Muscle layer of duodenum (tissue), 2 donors: ENCODE measurements at regions not wholly inside any gene's neighbourhood (a gene's known extent, or its start where the extent isn't known, plus 50 kb on each side); places are given as distances from the start of the nearest gene placed in this dataset.
"Not testable (repeated sequence)": the region's sequence is repeated elsewhere in the genome, so short reads cannot be mapped to it uniquely, and the experiment has no call there.

ENCODE experiments used
- H3K27ac ChIP-seq: one replicate; pipeline ENCODE4 v1.7.0; 2013; ENCODE audit warnings: mild to moderate bottlenecking, low read length
- H3K27me3 ChIP-seq: one replicate; pipeline ENCODE4 v1.7.0; 2013; ENCODE audit warnings: low read depth, mild to moderate bottlenecking, control low read depth, low read length
- H3K36me3 ChIP-seq, 2 donors: one replicate each; pipeline ENCODE4 v1.7.0; 2013; ENCODE audit warnings: low read length in 2 of 2, control low read depth in 1 of 2, mild to moderate bottlenecking in 1 of 2; ENCODE audit not compliant: insufficient read depth in 2 of 2, control insufficient read depth in 1 of 2
- H3K4me1 ChIP-seq, 2 donors: one replicate each; pipeline ENCODE4 v1.7.0; 2013; ENCODE audit warnings: low read length in 2 of 2, mild to moderate bottlenecking in 2 of 2, control low read depth in 1 of 2, moderate library complexity in 1 of 2; ENCODE audit not compliant: insufficient read depth in 2 of 2, control insufficient read depth in 1 of 2
- H3K4me3 ChIP-seq, 2 donors: one replicate each; pipeline ENCODE4 v1.7.0; 2013; ENCODE audit warnings: low read length in 2 of 2, low read depth in 1 of 2, mild to moderate bottlenecking in 1 of 2
- H3K9me3 ChIP-seq, 2 donors: one replicate each; pipeline ENCODE4 v1.7.0; 2013; ENCODE audit warnings: low read length in 2 of 2, control low read depth in 1 of 2, mild to moderate bottlenecking in 1 of 2; ENCODE audit not compliant: control insufficient read depth in 1 of 2
- donor health status: healthy.

DNA sequence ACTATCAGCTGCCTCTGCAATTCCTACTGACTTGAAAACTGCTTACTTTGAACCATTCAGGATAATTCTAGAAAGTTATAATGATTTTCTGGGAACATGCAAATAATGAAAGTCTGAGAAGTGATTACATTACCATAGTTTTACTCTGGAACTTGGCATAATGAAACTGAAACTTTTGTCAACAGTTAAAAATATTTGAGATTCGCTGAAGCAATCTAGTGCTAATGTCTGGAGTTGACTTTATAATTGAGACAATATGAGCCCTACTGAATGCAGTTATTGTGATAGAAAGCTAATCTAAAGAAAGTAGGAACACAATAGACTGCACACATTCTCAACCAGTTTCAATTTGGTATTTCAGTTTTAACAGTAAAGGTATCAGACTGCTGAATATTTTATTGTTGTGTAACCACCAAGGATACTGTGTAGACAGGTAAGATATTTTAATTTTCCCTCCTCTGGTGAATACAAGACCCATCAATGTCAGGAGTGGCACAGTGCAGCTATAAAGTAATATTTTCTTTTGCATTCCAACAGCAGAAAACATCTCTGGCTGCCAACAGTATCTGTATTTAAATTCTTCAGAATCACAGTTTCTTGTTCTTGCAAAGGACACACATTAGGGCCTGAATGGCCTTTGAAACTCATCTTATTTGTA is 483.5 kb downstream of the ATP23 start:
- H3K27ac ChIP-seq, result peak overlapping the region; percentile 52
- H3K4me3 ChIP-seq, result no peak overlapping the region

GRCh38 chr12:58425481-58426392 is 484.4 kb downstream of the ATP23 start:
- Histone ChIP-seq H3K27me3 (no peaks in the 10 kb centered on the region), H3K27ac (peak overlapping the region; percentile 62), H3K9me3 (no peaks in the 10 kb centered on the region), H3K4me1 (no peaks in the 10 kb centered on the region), H3K4me3 (peak overlapping the region in 1 of 2 donors; percentile 17), H3K36me3 (no peaks in the 10 kb centered on the region)

More for the DNA sequence above, 483.5 kb downstream of the ATP23 start:
- Histone ChIP-seq H3K9me3 (no peaks in the 10 kb centered on the region), H3K4me1 (no peaks in the 10 kb centered on the region), H3K36me3 (no peaks in the 10 kb centered on the region), H3K27me3 (no peaks in the 10 kb centered on the region)

GRCh38 chr12:58426437-58426836 is 485.1 kb downstream of the ATP23 start:
- H3K4me1 ChIP-seq, H3K27me3 ChIP-seq, H3K36me3 ChIP-seq, H3K4me3 ChIP-seq, H3K27ac ChIP-seq, H3K9me3 ChIP-seq: not testable (repeated sequence)

GRCh38 chr12:58433959-58434358 is 486.3 kb downstream of the LRIG3 start:
- no peaks in the 10 kb centered on the region for H3K36me3 ChIP-seq
- H3K4me1 ChIP-seq, result no peaks in the 10 kb centered on the region
- H3K27me3 ChIP-seq, result no peaks in the 10 kb centered on the region
- no peak overlapping the region for H3K4me3 ChIP-seq
- H3K9me3 ChIP-seq, result no peaks in the 10 kb centered on the region
- no peak overlapping the region for H3K27ac ChIP-seq

- Histone ChIP-seq H3K36me3 (no peaks in the 10 kb centered on the region), H3K27ac (no peak overlapping the region), H3K9me3 (no peaks in the 10 kb centered on the region), H3K4me3 (no peak overlapping the region), H3K4me1 (no peaks in the 10 kb centered on the region), H3K27me3 (no peaks in the 10 kb centered on the region)
Measured at GRCh38 chr12:58434726-58435125, 485.6 kb downstream of the LRIG3 start.

DNA sequence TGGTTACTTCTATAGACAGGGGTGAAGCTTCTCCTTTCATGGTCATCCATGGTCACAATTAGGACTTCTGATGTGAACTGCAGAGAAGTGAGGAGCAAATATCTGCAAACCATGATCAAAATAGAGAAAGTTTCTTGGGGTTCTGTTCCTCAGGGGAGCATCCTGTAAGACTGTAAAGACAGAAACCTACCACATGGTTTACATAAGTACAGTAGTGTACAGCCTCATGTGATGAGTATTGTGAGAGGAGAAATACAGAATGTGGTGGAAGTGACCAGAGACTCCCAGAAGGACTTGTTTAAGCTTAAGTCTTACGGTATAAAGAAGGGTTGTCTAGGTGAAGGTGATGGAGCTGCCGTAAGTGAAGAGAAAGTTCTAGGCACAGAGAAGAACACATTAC is 484.7 kb downstream of the LRIG3 start:
- no peaks in the 10 kb centered on the region for H3K27me3 ChIP-seq
- H3K4me3 ChIP-seq, result no peak overlapping the region
- H3K4me1 ChIP-seq, result no peaks in the 10 kb centered on the region
- H3K9me3 ChIP-seq, result no peaks in the 10 kb centered on the region
- no peak overlapping the region for H3K27ac ChIP-seq
- no peaks in the 10 kb centered on the region for H3K36me3 ChIP-seq

DNA sequence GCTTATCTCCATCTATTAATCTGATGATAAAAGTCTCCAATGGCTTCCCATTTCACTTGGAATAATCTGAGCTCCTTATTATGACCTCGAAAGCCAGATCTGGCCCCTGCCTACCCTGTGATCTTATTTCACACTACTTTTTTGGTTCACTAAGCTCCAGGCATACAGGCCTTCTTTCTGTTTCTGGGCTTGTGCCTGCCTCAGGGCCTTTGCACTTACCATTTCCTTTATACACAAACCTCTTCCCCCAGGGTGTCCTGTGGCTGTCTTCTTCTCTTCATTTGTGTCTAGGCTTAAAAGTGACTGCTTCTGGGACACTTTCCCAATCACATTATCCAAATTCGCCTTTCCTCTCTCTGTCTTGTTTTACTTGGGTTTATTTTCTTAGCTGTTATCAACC is 478.8 kb downstream of the LRIG3 start:
- Histone ChIP-seq H3K27me3 (no peaks in the 10 kb centered on the region), H3K4me1 (no peaks in the 10 kb centered on the region), H3K4me3 (no peak overlapping the region), H3K27ac (no peak overlapping the region), H3K9me3 (no peaks in the 10 kb centered on the region), H3K36me3 (no peaks in the 10 kb centered on the region)

DNA sequence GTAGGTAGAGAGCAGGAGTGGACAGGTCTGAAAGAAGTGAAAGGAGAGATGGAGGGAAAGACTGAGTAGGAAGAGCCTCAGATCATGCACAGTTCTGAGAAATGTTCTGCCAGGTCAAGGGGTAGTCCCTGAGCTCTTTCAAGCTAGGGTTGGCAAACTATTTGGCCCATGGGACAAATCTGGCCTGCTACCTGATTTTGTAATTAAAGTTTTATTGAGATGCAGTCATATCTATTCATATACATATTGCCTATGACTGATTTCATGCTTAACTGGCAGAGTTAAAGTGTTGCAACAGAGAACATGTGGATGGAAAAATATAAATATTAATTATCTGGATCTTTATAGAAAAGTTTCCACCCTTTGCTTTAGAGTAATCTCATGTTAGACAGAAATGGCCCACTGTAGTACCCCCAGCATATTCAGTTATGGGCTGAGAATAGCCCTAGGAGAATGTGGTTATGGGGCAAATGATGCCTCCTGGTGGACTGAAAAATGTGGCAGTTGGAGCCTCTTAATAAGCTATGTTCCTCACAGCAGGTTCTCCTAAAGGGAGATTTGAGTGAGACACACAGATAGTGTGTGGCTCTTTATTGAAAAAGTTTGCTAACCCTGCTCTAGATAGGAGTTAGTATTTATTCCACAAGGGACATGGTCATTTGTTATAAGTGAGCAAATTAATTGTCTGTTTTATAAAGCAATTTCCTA is 476.9 kb downstream of the LRIG3 start:
- no peaks in the 10 kb centered on the region for H3K9me3 ChIP-seq
- no peaks in the 10 kb centered on the region for H3K4me1 ChIP-seq
- no peak overlapping the region for H3K4me3 ChIP-seq
- no peak overlapping the region for H3K27ac ChIP-seq
- H3K27me3 ChIP-seq, result no peaks in the 10 kb centered on the region
- no peaks in the 10 kb centered on the region for H3K36me3 ChIP-seq

GRCh38 chr12:58443981-58444371 is 476.3 kb downstream of the LRIG3 start:
- Histone ChIP-seq H3K9me3 (no peaks in the 10 kb centered on the region), H3K27ac (no peak overlapping the region), H3K36me3 (no peaks in the 10 kb centered on the region), H3K27me3 (no peaks in the 10 kb centered on the region), H3K4me3 (no peak overlapping the region), H3K4me1 (no peaks in the 10 kb centered on the region)

DNA sequence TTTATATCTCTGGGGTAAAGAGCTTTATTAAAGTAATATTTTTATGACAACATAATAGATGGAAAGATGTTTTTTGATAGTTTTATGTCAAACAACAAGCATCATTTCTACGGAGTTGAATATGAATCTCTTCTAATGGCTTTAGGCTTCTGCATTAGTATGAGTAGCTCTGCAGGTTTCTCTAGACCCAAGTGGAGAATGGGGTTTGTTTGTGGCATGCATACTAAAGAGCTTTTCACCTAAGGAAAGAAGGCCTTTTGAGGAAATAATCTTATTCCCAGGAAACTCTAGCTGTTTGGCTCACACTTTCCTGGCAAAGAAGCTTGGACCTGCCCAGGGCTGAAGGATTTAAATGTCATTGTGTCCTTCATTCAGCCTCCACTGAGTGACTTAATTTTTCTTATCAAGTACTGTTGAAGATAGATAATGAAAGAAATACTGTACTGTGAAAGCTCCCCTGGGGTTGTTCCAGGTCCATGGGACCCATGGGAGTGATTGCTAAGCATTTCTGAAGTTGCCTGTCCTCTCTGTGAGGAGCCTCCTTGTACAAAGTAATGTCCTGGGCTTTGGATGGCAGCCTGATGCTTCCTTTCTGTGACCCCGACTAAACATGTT is 469.3 kb downstream of the LRIG3 start:
- H3K9me3 ChIP-seq, result no peaks in the 10 kb centered on the region
- no peaks in the 10 kb centered on the region for H3K27me3 ChIP-seq
- no peaks in the 10 kb centered on the region for H3K36me3 ChIP-seq
- H3K4me3 ChIP-seq, result no peak overlapping the region
- H3K27ac ChIP-seq, result no peak overlapping the region
- no peaks in the 10 kb centered on the region for H3K4me1 ChIP-seq

DNA sequence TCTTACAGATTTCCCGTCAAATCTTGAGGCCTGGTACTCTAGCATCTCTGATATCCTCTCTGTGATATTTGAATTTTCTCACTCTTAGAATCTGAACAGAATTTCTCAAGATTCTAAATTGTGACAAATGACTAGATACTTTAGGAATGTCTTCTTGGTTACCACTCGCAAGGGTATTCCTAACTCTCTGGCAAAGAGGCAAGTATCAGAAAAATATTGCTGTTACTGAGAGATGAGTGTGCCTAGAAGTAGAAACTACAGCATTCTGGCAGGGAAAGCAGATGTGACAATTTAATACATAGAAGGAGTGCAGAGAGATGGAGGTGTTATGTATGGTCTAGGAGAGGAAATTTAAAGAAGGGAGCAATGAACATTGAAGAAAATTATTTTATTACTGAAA is 467.8 kb downstream of the LRIG3 start:
- no peaks in the 10 kb centered on the region for H3K27me3 ChIP-seq
- no peaks in the 10 kb centered on the region for H3K9me3 ChIP-seq
- H3K27ac ChIP-seq, result no peak overlapping the region
- H3K4me3 ChIP-seq, result no peak overlapping the region
- H3K36me3 ChIP-seq, result no peaks in the 10 kb centered on the region
- no peaks in the 10 kb centered on the region for H3K4me1 ChIP-seq
